Fibroblast of skin of back (primary cell): ENCODE measurements at regions not wholly inside any gene's neighbourhood (a gene's known extent, or its start where the extent isn't known, plus 50 kb on each side); places are given as distances from the start of the nearest gene placed in this dataset.
"Not testable (repeated sequence)": the region's sequence is repeated elsewhere in the genome, so short reads cannot be mapped to it uniquely, and the experiment has no call there.

Experiments
- DNase-seq: peaks from one replicate; pipeline ENCODE4 v3.0.0-alpha.2; 2013

GRCh38 chr2:8125741-8126711 lies 555.8 kb upstream of the ID2 start:
- DNase-seq: peak; percentile 41

DNA sequence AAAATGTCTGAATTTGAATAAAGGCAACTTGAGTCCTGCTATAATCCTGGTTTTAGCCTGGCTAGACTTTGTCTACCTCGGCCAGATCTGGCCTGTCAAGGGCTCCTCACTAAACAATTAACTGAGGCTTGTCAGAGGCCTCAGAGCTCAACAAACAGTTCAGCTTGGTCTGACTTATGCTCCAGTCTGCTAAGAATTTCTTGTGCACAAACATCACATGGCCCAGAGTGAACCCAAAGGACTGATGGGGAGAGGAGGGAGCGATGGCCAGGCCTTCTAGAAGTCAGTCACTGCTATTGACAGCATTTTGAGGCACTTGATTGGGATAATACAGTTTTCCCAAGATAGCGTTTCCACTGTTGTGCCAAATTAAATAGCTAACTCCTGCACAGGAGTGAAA lies 555.1 kb upstream of the ID2 start:
- no peak for DNase-seq

- DNase-seq: not testable (repeated sequence)
Observed at GRCh38 chr2:8131423-8131822, 550.4 kb upstream of the ID2 start.

GRCh38 chr2:8132351-8132831 lies 549.5 kb upstream of the ID2 start:
- peak; percentile 40 for DNase-seq

DNA sequence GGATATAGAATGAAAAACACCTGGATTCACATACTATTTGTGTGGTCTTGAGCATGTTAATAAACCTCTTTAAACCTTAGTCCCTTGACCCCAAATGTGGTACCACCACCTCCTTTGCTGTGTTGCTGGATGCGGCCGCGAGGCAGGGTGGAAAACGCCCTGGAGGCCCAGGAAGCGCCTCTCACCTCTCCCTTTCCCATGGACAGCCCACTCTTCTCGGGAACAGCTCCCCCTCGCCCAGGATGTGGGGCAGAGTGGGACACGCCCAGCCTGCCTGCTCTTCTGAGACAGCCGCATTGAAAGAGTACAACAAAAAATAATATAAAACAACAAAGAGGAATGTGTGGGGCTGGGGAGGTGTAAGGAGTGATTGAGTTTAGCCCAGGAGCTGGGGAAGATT lies 549.0 kb upstream of the ID2 start:
- no peak for DNase-seq

DNA sequence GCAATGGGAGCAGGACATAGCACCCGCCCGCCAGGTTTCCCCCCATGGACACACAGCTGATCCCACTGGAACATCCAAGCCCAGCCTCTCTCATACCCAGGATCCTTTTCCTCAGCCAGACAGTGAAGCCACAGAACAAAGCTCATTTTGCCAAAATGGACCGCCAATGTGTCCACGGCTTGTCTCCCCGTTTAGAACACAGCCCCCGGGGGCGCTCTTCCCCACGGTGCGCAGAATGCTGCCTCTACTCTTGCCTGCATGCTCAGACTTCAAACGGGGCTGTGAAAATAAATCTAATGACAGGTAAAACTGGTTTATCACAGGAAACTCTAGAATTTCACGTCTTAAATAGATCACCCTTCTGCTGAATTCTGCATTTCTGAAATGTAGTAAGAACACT lies 548.5 kb upstream of the ID2 start:
- no peak for DNase-seq

GRCh38 chr2:8133913-8134472 lies 547.9 kb upstream of the ID2 start:
- DNase-seq: no peak

DNA sequence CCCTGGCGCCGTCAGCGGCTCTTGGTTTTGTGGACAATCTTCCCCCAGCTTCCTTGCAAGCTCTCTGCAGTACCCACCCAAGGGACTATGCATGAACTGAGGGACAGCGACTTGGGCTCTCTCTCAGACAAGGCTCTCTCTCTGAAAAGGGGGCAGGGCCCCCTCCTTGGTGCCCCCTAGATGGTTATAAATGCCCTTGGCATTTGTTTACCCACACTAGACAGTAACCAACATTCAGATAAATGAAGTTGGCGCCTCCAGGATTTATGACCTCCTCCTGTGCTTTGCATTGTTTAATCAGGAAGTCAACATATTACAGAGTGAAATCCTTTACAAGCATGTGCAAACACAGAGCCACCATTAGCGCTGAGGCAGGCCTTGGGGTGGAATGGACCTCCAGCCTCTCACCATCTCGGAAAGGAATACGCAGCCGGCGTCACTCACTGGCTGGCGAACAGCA lies 547.4 kb upstream of the ID2 start:
- no peak for DNase-seq

DNA sequence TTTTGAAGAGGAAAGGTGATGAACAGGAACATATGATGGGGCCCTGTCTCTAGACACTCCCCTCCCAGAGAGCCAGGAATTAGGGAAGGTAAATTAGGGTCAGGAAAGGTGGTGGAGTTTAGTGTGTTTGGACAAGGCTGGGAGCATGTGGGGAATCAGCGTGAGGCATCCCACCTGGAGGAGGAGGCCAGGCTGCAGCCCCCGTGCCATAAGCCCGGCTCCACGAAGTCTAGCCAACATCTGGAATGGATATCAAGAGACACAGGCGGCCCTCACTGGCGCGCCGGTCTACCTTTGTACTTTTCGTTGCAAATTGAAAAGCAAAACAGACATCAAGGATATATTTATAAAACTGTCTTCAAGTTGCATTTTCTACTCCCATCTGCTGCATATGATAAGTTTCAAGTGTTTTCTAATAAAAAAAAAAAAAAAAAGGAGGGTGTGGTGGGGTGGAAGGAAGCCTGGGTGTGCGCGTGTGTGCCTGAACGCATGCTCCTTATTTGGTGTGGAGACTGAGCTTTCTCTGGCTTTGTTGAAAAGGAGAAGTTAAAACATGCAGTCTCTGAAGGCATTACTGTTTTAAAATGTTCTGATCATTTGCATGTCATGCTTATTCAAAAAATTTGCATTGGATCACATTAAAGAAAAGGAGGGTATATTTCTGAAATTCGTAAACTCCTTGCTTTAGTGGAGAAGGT lies 546.7 kb upstream of the ID2 start:
- no peak for DNase-seq

DNA sequence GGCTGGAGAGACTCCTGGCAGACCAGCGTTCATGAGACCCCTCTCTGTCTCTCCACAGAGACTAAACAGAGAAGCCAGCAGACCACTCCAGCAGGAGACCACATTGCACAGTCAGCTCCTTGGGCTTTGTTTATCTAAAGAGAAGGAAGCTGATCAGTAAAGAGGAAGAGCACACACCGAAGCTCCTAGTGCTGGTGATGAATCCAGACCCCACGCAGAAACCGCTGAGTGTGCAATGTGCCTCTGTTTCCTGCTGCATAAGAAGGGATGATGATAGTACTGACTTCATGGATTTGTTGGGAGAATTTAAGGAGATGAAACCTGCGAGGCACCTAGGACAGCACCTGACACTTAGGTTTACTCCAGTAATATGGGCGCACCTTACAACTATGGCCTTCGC lies 544.1 kb upstream of the ID2 start:
- no peak for DNase-seq

GRCh38 chr2:8138525-8138922 lies 543.3 kb upstream of the ID2 start:
- no peak for DNase-seq

DNA sequence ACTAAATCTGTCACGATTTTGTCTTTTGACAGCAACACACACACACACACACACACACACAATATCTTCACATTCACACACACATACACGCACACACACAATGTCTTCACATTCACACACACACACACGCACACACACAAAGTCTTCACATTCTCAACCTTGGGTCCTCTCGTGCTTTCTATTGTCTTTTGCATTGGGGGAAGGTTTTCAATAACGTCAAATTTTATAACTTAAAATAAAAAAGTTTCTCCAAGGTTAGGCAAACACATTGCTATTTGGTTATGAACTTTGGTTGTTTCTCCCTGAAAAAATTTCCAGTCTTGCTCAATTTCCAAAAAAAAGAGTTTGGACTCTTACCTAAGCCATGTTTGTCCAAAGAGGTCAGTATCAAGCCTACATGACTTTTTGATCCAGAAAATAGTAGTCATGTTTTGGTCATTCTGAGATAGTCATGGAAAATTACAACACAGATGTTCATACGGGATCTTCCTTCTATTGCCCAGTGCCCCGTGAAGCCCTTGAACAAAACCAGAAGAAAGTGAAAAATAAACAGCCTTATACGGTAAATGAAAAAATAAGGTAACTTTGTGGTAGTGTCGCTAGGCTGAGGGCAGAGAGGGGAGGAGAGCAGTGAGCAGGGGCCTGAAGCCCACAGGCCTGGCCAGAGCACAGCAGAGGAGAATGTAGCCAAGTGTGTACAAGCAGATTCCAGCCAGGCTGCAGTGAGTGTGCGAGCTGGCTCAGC lies 542.8 kb upstream of the ID2 start:
- no peak for DNase-seq

- DNase-seq: no peak
Observed at GRCh38 chr2:8139668-8140200, 542.1 kb upstream of the ID2 start.

DNA sequence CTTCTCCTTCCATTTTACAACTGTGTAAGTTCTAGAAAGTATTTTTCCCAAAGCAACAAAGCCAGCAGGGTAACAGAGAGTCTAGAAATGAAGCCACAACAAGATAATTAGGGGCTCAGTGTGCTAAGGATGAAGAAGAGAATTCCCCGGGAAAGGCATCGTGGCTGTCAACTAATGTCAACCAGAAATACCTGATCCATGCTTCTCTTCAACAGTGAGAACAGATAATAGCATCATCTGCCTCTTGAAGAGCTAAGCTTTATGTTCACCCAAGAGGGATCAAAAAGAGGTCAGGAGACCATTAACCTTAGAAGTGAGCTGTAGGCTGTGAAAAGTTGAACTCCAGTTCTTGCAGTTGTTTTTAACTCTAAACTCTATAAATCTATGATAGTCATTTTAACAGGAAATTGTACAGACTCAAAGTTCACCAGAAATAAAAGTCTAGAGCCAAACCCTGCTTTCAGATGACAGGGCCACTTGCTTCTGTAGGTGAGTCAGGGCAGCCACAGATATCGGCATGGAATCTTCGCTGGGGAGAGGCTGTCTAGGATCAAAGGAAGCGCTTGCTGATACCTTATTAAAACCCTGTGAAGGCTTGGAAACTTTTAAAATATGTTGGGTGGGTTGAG lies 540.7 kb upstream of the ID2 start:
- DNase-seq: no peak

DNA sequence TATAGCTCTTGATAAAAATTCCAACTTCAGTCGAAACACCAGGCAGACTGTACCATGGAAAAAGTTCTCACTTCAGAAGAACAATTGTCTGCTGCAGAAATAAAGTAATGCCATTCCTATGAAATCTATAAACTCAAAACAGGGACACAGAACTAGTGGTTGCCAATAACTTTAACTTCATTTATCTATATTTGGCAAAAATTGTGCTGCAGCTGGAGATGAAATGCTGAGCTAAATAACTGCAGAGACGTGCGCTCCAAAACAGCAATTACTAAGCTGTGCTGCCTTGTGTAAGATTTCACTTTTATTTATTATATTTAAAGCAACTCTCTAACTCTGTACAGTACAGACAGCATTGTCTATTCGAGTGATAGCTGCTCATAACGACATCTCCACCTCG lies 540.1 kb upstream of the ID2 start:
- no peak for DNase-seq

GRCh38 chr2:8142461-8142860 lies 539.4 kb upstream of the ID2 start:
- DNase-seq: no peak

DNA sequence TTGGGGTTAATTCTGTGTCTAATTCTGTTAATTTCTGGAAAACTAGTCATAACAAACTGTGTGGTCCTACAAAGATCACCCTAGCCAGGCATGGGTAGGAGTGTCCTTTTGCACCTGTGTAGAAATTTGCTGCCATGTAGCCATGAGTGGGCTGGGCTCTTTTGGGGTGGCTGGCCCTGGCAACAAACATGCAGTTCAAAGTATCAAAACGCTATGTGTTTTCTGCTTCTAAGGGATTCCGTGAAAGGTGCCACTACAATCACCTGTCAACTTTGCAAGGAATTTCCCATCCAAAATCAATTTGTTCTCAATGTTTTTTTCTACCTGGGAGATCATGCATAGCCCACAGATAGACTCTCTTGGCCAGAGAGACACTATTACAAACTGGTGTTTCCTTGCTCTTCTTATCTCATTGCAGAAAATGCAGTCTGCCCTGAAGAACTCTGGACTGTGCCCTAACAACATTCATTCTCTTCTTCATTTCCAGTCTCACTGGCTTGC lies 537.7 kb upstream of the ID2 start:
- DNase-seq: no peak

- DNase-seq: peak; percentile 77
Observed at GRCh38 chr2:8144785-8145184, 537.1 kb upstream of the ID2 start.

GRCh38 chr2:8145375-8145774 lies 536.5 kb upstream of the ID2 start:
- DNase-seq: not testable (repeated sequence)

- no peak for DNase-seq
Observed at GRCh38 chr2:8146132-8147005, 535.5 kb upstream of the ID2 start.
